Prostate gland (tissue), 2 donors: ENCODE measurements at regions not wholly inside any gene's neighbourhood (a gene's known extent, or its start where the extent isn't known, plus 50 kb on each side); places are given as distances from the start of the nearest gene placed in this dataset.
"Not testable (repeated sequence)": the region's sequence is repeated elsewhere in the genome, so short reads cannot be mapped to it uniquely, and the experiment has no call there.

Experiments
- DNase-seq: peaks from one replicate; pipeline ENCODE4 v3.0.0-alpha.2; 2019; ENCODE audit warnings: low spot score
- H3K27ac ChIP-seq, 2 donors: fragments of 200-600 bp; sonication (generic); 2 replicates each; pipeline ENCODE4 v1.5.1; 2017 to 2019
- H3K27me3 ChIP-seq: fragments of 200-600 bp; sonication (generic); replicated peaks from 2 replicates; pipeline ENCODE4 v1.5.1; 2019; ENCODE audit not compliant: insufficient read depth
- H3K36me3 ChIP-seq, 2 donors: fragments of 200-600 bp; sonication (generic); 1 replicate in 1 of 2; 2 replicates in 1 of 2; pipeline versions ENCODE4 v1.5.1 to v1.8.1; 2017 to 2019
- H3K4me1 ChIP-seq: fragments of 200-600 bp; sonication (generic); replicated peaks from 2 replicates; pipeline ENCODE4 v1.5.1; 2019
- H3K4me3 ChIP-seq, 2 donors: fragments of 200-600 bp; sonication (generic); 2 replicates each; pipeline ENCODE4 v1.5.1; 2017 to 2019
- H3K9me3 ChIP-seq: fragments of 200-600 bp; sonication (generic); 2 replicates; pipeline ENCODE4 v1.5.1; 2017
- POLR2A ChIP-seq: fragments of 450-650 bp; IDR thresholded peaks from one replicate; pipeline ENCODE4 v1.6.1; 2016; ENCODE audit warnings: antibody characterized with exemption, mild to moderate bottlenecking
- POLR2AphosphoS5 ChIP-seq: sonication (generic); formaldehyde crosslinking; IDR thresholded peaks from one replicate; pipeline ENCODE4 v1.6.1; 2017; ENCODE audit warnings: antibody characterized with exemption
- WGBS: methylation state at CpG from one replicate; pipeline ENCODE4 v1.1.5; 2018; 5-methylcytosine and 5-hydroxymethylcytosine counted together
- intact Hi-C: fragments of 100-400 bp; cut with DNase I; formaldehyde crosslinking; loops from one replicate; pipeline ENCODE4 v1.14.2; 2022
- TF ChIP-seq, protein P1 (sequence below), 4 experiments: fragments of 200-600 bp in 2 of 4; fragments of 450-650 bp in 2 of 4; sonication (generic) in 2 of 4; IDR thresholded peaks; 1 replicate in 3 of 4; 2 replicates in 1 of 4; pipeline ENCODE4 v1.5.1; 2016 to 2019; ENCODE audit warnings: antibody characterized with exemption in 4 of 4, mild to moderate bottlenecking in 2 of 4, moderate library complexity in 2 of 4

DNA sequence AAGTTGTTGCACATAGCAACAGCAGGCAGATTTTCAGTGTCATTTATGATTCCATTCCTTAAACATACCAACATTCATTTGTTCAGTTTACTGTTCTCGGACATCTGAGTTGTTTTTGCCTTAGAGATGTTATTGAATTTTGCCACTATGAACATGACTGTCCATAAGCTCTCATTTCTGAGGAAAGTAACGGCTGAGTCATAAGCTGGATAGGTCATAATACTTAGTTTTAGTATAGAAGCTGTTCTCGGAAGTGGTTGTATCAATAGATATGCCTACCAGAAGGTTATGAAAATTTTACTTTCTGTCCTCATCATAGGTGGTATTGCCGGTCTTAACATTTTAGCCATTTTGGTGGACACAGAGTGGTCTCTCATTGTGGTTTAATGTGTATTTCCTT is 157.1 kb upstream of the CLNK start:
- Histone ChIP-seq H3K4me3 (no peak overlapping the region), H3K36me3 (no peaks in the 10 kb centered on the region), H3K27me3 (no peaks in the 10 kb centered on the region), H3K27ac (no peak overlapping the region), H3K4me1 (no peaks in the 10 kb centered on the region), H3K9me3 (no peaks in the 10 kb centered on the region)
- 96% methylated on average over 4 of the region's 4 CpGs for WGBS
- intact Hi-C loops = no loop called here
- no peak for DNase-seq
- TF ChIP-seq POLR2AphosphoS5 (no peak), POLR2A (no peak)
- TF ChIP-seq, protein P1, sequence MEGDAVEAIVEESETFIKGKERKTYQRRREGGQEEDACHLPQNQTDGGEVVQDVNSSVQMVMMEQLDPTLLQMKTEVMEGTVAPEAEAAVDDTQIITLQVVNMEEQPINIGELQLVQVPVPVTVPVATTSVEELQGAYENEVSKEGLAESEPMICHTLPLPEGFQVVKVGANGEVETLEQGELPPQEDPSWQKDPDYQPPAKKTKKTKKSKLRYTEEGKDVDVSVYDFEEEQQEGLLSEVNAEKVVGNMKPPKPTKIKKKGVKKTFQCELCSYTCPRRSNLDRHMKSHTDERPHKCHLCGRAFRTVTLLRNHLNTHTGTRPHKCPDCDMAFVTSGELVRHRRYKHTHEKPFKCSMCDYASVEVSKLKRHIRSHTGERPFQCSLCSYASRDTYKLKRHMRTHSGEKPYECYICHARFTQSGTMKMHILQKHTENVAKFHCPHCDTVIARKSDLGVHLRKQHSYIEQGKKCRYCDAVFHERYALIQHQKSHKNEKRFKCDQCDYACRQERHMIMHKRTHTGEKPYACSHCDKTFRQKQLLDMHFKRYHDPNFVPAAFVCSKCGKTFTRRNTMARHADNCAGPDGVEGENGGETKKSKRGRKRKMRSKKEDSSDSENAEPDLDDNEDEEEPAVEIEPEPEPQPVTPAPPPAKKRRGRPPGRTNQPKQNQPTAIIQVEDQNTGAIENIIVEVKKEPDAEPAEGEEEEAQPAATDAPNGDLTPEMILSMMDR (IDR thresholded peaks at IDR 0.05) = no peak

- TF ChIP-seq POLR2AphosphoS5 (no peak), POLR2A (no peak)
- TF ChIP-seq, protein P1 (IDR thresholded peaks at IDR 0.05) = no peak
- Histone ChIP-seq H3K27me3 (no peaks in the 10 kb centered on the region), H3K36me3 (no peaks in the 10 kb centered on the region), H3K4me3 (no peak overlapping the region), H3K4me1 (no peaks in the 10 kb centered on the region), H3K27ac (no peak overlapping the region), H3K9me3 (no peaks in the 10 kb centered on the region)
- DNase-seq = no peak
- intact Hi-C loops = no loop called here
- WGBS = 70% methylated on average over 3 of the region's 3 CpGs
Measured at GRCh38 chr4:10837151-10837550, 152.6 kb upstream of the CLNK start.

DNA sequence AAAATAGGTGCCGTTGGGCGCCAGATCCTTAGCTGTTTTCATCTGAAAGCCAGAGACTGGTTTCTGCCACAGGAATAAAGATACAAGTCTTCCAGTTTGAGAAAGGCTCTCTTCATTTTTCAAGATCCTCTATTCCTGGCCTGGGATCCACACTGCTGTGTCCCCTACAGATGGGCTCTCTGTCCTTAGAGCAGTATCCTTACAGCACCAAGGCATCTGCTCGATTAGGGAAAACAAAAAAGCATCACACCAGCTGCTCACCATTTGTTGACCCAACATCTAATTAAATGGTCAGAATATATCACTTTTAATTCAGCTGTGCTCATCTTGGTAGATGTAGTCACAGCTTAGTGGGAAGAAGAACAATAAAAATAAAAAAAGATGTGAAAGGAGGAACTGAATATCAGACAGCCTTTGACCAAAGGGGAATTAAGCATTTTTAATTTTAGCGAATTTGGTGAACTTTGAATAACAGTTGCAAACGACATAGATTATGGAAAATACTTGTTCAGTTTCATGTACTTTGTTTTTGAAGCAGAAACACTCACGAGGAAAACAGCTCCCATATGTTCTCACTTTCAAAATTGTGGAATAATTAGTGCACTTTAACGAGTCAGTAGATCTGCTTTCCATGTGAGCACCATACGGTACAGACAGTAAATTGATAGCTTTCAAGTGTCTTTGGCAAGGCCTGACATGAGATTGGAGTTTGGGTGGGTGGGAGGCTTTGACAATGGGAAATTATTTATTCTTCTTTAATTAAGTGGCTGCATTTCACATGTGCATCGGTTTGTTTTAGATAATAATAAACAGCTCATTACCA is 148.4 kb upstream of the CLNK start:
- no peak overlapping the region for H3K27ac ChIP-seq
- WGBS = 81% methylated on average over 9 of the region's 9 CpGs
- H3K27me3 ChIP-seq = no peaks in the 10 kb centered on the region
- DNase-seq = no peak
- no peak overlapping the region for H3K4me3 ChIP-seq
- H3K4me1 ChIP-seq = no peaks in the 10 kb centered on the region
- no peaks in the 10 kb centered on the region for H3K9me3 ChIP-seq
- H3K36me3 ChIP-seq = no peaks in the 10 kb centered on the region
- intact Hi-C loops = no loop called here
- TF ChIP-seq, protein P1 (IDR thresholded peaks at IDR 0.05) = no peak
- TF ChIP-seq POLR2A = no peak
- no peak for TF ChIP-seq POLR2AphosphoS5

DNA sequence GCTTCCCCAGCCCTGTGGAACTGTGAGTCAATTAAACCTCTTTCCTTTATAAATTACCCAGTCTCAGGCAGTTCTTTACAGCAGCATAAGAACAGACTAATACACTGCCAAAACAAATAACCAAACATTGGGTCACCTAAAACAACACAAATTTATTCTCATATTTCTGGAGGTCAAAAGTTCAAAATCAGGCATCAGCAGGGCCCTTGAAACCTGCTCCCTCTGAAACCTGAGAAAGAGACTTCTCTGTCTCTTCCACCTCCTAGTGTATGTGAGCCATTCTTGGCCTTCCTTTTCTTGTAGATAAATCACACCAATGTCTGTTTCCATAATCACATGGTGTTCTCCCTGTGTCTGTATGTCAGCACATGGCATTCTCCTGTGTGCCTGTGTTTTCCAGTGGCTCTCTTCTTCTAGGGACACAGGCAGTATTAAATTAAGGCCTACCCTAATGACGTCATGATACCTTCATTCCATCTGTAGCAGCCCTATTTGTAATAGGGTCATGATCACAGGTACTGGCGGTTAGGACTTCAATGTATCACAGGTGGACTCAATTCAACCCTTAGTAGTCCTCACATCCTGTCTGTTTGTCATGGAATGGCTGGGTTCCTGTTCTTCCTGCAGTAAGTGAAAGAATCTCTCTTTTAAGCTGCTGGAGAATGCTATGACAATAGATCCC is 147.3 kb upstream of the CLNK start:
- no peaks in the 10 kb centered on the region for H3K36me3 ChIP-seq
- H3K4me3 ChIP-seq = no peak overlapping the region
- no peak overlapping the region for H3K27ac ChIP-seq
- H3K27me3 ChIP-seq = no peaks in the 10 kb centered on the region
- DNase-seq = no peak
- TF ChIP-seq, protein P1 (IDR thresholded peaks at IDR 0.05) = no peak
- TF ChIP-seq POLR2AphosphoS5 (no peak), POLR2A (no peak)
- intact Hi-C loops = no loop called here
- no peaks in the 10 kb centered on the region for H3K9me3 ChIP-seq
- H3K4me1 ChIP-seq = no peaks in the 10 kb centered on the region
- WGBS = 78% methylated on average over 2 of the region's 2 CpGs

GRCh38 chr4:10828918-10829538 is 144.5 kb upstream of the CLNK start:
- H3K4me1 ChIP-seq, H3K36me3 ChIP-seq, DNase-seq, H3K4me3 ChIP-seq, H3K27me3 ChIP-seq, intact Hi-C loops, H3K27ac ChIP-seq, H3K9me3 ChIP-seq: not testable (repeated sequence)
- 93% methylated on average over 21 of the region's 21 CpGs for WGBS
